NCI-H187 (cell line): ENCODE measurements at regions not wholly inside any gene's neighbourhood (a gene's known extent, or its start where the extent isn't known, plus 50 kb on each side); places are given as distances from the start of the nearest gene placed in this dataset.
"Not testable (repeated sequence)": the region's sequence is repeated elsewhere in the genome, so short reads cannot be mapped to it uniquely, and the experiment has no call there.

Source experiments
- DNase-seq, 2 experiments: peaks; one replicate each; lab custom pipeline; 2025; lab: John Stamatoyannopoulos, UW

- not testable (repeated sequence) for DNase-seq
Measured at GRCh38 chr6:2302482-2302881, 57.1 kb upstream of the GMDS start.

GRCh38 chr6:2296781-2297180 is 51.4 kb upstream of the GMDS start:
- DNase-seq: no peak
